Lower leg skin (tissue), 3 donors: ENCODE measurements at regions not wholly inside any gene's neighbourhood (a gene's known extent, or its start where the extent isn't known, plus 50 kb on each side); places are given as distances from the start of the nearest gene placed in this dataset.

ENCODE experiments used
- POLR2A ChIP-seq, 2 donors: fragments of 450-650 bp; IDR thresholded peaks; one replicate each; pipeline ENCODE4 v1.6.1; 2016 to 2017; ENCODE audit warnings: antibody characterized with exemption in 2 of 2, mild to moderate bottlenecking in 1 of 2, moderate library complexity in 1 of 2
- TF ChIP-seq, protein P1 (sequence below), 3 donors: fragments of 450-650 bp; IDR thresholded peaks; one replicate each; pipeline ENCODE4 v1.5.1; 2016; ENCODE audit warnings: antibody characterized with exemption in 3 of 3, mild to moderate bottlenecking in 3 of 3, moderate library complexity in 2 of 3

DNA sequence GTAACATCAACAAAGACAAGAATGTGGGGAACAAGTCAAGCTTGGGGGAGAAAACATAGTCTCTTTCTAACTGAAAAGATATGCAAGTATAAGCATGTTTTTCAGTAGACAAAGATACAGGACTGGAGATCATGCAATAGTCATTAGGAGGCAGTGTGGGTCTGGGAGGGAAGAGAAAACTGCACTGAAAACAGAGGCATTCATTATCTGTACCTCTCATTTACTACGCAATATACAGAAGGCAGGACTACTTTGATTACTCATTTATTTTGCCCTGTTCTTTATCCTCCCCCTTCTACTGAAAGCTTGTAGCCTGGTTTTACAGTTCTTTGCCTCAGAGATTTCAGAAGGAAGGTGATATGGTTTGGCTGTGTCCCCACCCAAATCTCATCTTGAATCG, 341.2 kb downstream of the CRPPA start:
- TF ChIP-seq, protein P1, sequence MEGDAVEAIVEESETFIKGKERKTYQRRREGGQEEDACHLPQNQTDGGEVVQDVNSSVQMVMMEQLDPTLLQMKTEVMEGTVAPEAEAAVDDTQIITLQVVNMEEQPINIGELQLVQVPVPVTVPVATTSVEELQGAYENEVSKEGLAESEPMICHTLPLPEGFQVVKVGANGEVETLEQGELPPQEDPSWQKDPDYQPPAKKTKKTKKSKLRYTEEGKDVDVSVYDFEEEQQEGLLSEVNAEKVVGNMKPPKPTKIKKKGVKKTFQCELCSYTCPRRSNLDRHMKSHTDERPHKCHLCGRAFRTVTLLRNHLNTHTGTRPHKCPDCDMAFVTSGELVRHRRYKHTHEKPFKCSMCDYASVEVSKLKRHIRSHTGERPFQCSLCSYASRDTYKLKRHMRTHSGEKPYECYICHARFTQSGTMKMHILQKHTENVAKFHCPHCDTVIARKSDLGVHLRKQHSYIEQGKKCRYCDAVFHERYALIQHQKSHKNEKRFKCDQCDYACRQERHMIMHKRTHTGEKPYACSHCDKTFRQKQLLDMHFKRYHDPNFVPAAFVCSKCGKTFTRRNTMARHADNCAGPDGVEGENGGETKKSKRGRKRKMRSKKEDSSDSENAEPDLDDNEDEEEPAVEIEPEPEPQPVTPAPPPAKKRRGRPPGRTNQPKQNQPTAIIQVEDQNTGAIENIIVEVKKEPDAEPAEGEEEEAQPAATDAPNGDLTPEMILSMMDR (IDR thresholded peaks at IDR 0.05): no peak
- no peak for TF ChIP-seq POLR2A (IDR thresholded peaks at IDR 0.05)
